B cell (primary cell): ENCODE measurements at regions not wholly inside any gene's neighbourhood (a gene's known extent, or its start where the extent isn't known, plus 50 kb on each side); places are given as distances from the start of the nearest gene placed in this dataset.

Source experiments
- ATAC-seq: fragments of 200-7000 bp; cut with Tn5 transposase; one replicate; pipeline ENCODE4 v1.10.0; 2021; ENCODE audit warnings: low read depth, mild to moderate bottlenecking, moderate number of reproducible peaks, moderate library complexity
- CTCF ChIA-PET: fragments of 350-600 bp; sonication (Branson Sonifier 250); formaldehyde crosslinking; loops from one replicate; lab custom pipeline; 2021; ENCODE audit warnings: antibody characterized with exemption, inconsistent platforms; lab: Charles Lee
- POLR2A ChIA-PET: fragments of 350-600 bp; sonication (Branson Sonifier 250); formaldehyde crosslinking; loops from one replicate; lab custom pipeline; 2021; ENCODE audit warnings: antibody characterized with exemption; lab: Charles Lee
- DNase-seq: peaks from one replicate; pipeline ENCODE4 v3.0.0; 2013
- H2AFZ ChIP-seq: 2 replicates; pipeline ENCODE4 v1.6.1; 2012; ENCODE audit warnings: mild to moderate bottlenecking, low read depth, low read length; ENCODE audit not compliant: insufficient read depth, poor library complexity, severe bottlenecking
- H3K27ac ChIP-seq, 2 donors: 1 replicate in 1 of 2; 2 replicates in 1 of 2; pipeline ENCODE4 v1.5.1; 2012 to 2013; ENCODE audit warnings: low read length in 2 of 2, mild to moderate bottlenecking in 2 of 2, moderate library complexity in 1 of 2
- H3K27me3 ChIP-seq, 4 experiments: fragments of 200-600 bp in 1 of 4; sonication (generic) in 1 of 4; replicated peaks in 1 of 4; 1 replicate in 2 of 4; 2 replicates in 2 of 4; pipeline versions ENCODE4 v1.6.1 to v1.7.0; 2013 to 2016; ENCODE audit warnings: low read length in 3 of 4, mild to moderate bottlenecking in 2 of 4, mixed read lengths in 1 of 4, moderate library complexity in 1 of 4; ENCODE audit not compliant: insufficient read depth in 4 of 4, control insufficient read depth in 3 of 4; ENCODE audit errors: control extremely low read depth in 1 of 4
- H3K36me3 ChIP-seq, 2 experiments: replicated peaks in 1 of 2; 1 replicate in 1 of 2; 2 replicates in 1 of 2; pipeline versions ENCODE4 v1.6.1 to v1.7.1; 2013; ENCODE audit warnings: low read length in 1 of 2; ENCODE audit not compliant: insufficient read depth in 2 of 2, control insufficient read depth in 1 of 2; ENCODE audit errors: control extremely low read depth in 1 of 2, extremely low read depth in 1 of 2
- H3K4me1 ChIP-seq, 2 donors: fragments of 200-600 bp in 1 of 2; sonication (generic) in 1 of 2; 1 replicate in 1 of 2; 2 replicates in 1 of 2; pipeline versions ENCODE4 v1.5.1 to v1.6.1; 2013 to 2017; ENCODE audit warnings: low read length in 2 of 2; ENCODE audit not compliant: control insufficient read depth in 2 of 2, insufficient read depth in 2 of 2
- H3K4me2 ChIP-seq: replicated peaks from 2 replicates; pipeline ENCODE3; 2012; ENCODE audit warnings: mild to moderate bottlenecking, low read depth, low read length; ENCODE audit not compliant: poor library complexity, severe bottlenecking
- H3K4me3 ChIP-seq, 5 experiments: fragments of 200-600 bp in 1 of 5; sonication (generic) in 1 of 5; 1 replicate in 3 of 5; 2 replicates in 2 of 5; pipeline versions ENCODE4 v1.5.1 to v1.7.0; 2011 to 2016; ENCODE audit warnings: low read length in 4 of 5, mild to moderate bottlenecking in 4 of 5, low read depth in 2 of 5, control low read depth in 1 of 5, moderate library complexity in 1 of 5; ENCODE audit not compliant: insufficient read depth in 1 of 5; ENCODE audit errors: control extremely low read depth in 1 of 5, extremely low read depth in 1 of 5
- H3K79me2 ChIP-seq: fragments of 200-600 bp; sonication (generic); one replicate; pipeline ENCODE4 v1.6.0; 2016; ENCODE audit warnings: low read length; ENCODE audit not compliant: control insufficient read depth, insufficient read depth
- H3K9ac ChIP-seq: fragments of 200-600 bp; sonication (generic); 2 replicates; pipeline ENCODE4 v1.6.1; 2017; ENCODE audit warnings: mild to moderate bottlenecking, low read length, moderate library complexity
- H3K9me3 ChIP-seq, 3 donors: one replicate each; pipeline versions ENCODE4 v1.6.1 to v1.7.1; 2013; ENCODE audit warnings: low read length in 2 of 3; ENCODE audit not compliant: control insufficient read depth in 2 of 3, insufficient read depth in 1 of 3; ENCODE audit errors: control extremely low read depth in 1 of 3
- H4K20me1 ChIP-seq: 2 replicates; pipeline ENCODE4 v1.6.0; 2012; ENCODE audit warnings: mild to moderate bottlenecking, low read length; ENCODE audit not compliant: insufficient read depth, control insufficient read depth, poor library complexity, severe bottlenecking
- H3K27ac Mint-ChIP-seq: one replicate; pipeline ENCODE4 v1.8.0; 2021; ENCODE audit warnings: mixed read lengths
- H3K27me3 Mint-ChIP-seq: one replicate; pipeline ENCODE4 v1.8.0; 2021; ENCODE audit warnings: mixed read lengths
- H3K4me1 Mint-ChIP-seq: one replicate; pipeline ENCODE4 v1.8.0; 2021; ENCODE audit warnings: mixed read lengths
- H3K4me3 Mint-ChIP-seq: one replicate; pipeline ENCODE4 v1.8.0; 2021; ENCODE audit warnings: mixed read lengths
- H3K9me3 Mint-ChIP-seq: one replicate; pipeline ENCODE4 v1.8.0; 2022; ENCODE audit warnings: mixed read lengths; ENCODE audit not compliant: insufficient read depth
- EZH2 ChIP-seq: IDR thresholded peaks from 2 replicates; pipeline ENCODE4 v1.6.1; 2012; ENCODE audit warnings: borderline replicate concordance, low read depth, mild to moderate bottlenecking, moderate library complexity, low read length; ENCODE audit not compliant: insufficient read depth, poor library complexity, severe bottlenecking
- WGBS: methylation state at CpG from one replicate; pipeline ENCODE4 v1.1.5; 2013; ENCODE audit warnings: missing lambda C conversion rate; ENCODE audit not compliant: insufficient coverage; 5-methylcytosine and 5-hydroxymethylcytosine counted together
- intact Hi-C: fragments of 100-400 bp; cut with micrococcal nuclease; formaldehyde crosslinking; loops from one replicate; pipeline ENCODE4 v1.10.0; 2022
- TF ChIP-seq, protein P1 (sequence below): fragments of 200-600 bp; IDR thresholded peaks from one replicate; pipeline ENCODE4 v1.8.0; 2022; ENCODE audit warnings: antibody characterized with exemption, mild to moderate bottlenecking

DNA sequence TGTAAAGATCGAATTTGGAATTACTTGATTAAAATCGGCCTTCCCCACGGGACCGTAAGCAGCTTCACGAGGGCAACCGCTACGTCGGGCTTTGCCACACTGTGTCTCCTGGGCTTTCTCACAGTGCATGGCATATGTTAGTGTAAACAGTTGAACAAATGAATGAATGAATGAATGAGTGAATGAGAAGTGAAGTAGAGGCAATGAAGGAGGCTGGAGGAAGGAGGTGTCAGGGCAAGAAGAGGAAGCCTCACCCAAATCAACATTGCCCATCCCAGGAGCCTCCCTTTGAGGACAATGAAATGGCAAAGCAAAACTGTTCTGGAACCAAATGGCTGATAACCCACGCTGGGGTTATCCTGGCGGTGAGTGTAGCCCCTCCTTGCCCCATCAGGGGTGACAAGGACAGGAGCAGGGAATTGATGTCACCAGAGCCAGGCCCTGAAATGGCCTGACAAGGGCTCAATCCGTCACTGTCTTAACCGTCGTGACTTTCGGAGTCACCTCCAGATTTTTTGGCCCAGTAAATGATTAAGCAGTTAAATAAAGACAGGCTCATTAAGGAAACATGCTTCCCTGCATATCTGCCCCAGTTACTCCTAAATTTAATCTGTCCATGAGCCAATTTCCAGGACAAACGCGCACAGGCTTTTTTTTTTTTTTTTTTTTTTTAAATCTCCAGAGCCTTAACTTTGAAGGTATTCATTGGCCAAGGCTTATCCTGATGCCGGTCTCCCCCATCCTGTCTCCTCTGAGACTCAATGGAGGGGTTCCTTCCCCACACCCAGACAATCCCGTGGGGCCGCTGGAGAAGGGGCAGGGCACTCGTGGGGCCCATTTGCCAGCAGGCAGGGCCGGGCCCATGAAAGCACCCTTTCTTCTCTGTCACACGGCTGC is 88.4 kb upstream of the BOD1 start:
- H3K9me3 ChIP-seq, result no peaks in the 10 kb centered on the region
- no peaks in the 10 kb centered on the region for H3K9me3 Mint-ChIP-seq
- peaks cover 0 to 6% (median 0%) of the 10 kb centered on the region in 4 experiments for H3K27me3 ChIP-seq
- peaks cover 17 to 22% of the 10 kb centered on the region in 2 donors for H3K4me1 ChIP-seq
- intact Hi-C loops, result loop anchor here (5.0 kb wide), 1 partner anchor 42 kb away; no protein-coding TSS in a partner anchor
- no peak for TF ChIP-seq EZH2
- TF ChIP-seq, protein P1, sequence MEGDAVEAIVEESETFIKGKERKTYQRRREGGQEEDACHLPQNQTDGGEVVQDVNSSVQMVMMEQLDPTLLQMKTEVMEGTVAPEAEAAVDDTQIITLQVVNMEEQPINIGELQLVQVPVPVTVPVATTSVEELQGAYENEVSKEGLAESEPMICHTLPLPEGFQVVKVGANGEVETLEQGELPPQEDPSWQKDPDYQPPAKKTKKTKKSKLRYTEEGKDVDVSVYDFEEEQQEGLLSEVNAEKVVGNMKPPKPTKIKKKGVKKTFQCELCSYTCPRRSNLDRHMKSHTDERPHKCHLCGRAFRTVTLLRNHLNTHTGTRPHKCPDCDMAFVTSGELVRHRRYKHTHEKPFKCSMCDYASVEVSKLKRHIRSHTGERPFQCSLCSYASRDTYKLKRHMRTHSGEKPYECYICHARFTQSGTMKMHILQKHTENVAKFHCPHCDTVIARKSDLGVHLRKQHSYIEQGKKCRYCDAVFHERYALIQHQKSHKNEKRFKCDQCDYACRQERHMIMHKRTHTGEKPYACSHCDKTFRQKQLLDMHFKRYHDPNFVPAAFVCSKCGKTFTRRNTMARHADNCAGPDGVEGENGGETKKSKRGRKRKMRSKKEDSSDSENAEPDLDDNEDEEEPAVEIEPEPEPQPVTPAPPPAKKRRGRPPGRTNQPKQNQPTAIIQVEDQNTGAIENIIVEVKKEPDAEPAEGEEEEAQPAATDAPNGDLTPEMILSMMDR, result no peak
- DNase-seq (no peak), ATAC-seq (no peak)
- H3K4me1 Mint-ChIP-seq, result peaks cover 35% of the 10 kb centered on the region
- H3K4me3 Mint-ChIP-seq, result no peak overlapping the region
- H4K20me1 ChIP-seq, result no peaks in the 10 kb centered on the region
- no peak overlapping the region for H2AFZ ChIP-seq
- no peaks in the 10 kb centered on the region for H3K27me3 Mint-ChIP-seq
- no peaks in the 10 kb centered on the region for H3K79me2 ChIP-seq
- no peak overlapping the region for H3K4me2 ChIP-seq
- CTCF ChIA-PET, result no interaction called here
- 95% methylated on average over 21 of the region's 22 CpGs for WGBS
- POLR2A ChIA-PET, result no interaction called here
- no peaks in the 10 kb centered on the region for H3K36me3 ChIP-seq
- peak overlapping the region; percentile 69 for H3K27ac Mint-ChIP-seq
- H3K9ac ChIP-seq, result no peak overlapping the region
- H3K27ac ChIP-seq, result no peak overlapping the region
- no peak overlapping the region for H3K4me3 ChIP-seq

DNA sequence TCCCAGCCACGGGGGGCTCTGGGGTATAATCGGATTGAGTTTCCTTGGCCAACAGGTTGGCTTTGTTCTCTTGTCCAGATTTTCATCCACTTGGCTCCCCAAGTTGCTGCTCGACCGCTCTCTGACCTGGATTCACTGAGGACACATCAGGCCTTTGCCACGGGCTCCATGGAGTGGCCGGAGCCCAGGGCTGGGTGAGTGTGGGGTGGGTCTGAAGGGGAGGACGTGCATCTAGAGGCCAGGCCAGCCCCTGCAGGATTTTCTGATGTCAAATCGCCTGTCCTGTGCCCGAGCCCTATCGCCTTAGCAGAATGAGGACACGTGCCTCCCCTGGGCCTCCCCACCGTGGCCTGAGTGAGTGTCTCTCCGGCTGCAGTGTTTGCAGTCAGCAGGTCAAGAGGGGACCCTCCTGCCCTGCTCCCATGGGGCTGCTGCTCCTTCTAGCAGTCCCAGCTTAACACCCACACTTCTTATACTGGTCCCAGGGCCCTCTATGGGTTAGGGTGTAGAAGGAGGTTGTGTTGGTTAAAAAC is 89.1 kb upstream of the BOD1 start:
- ChIA-PET CTCF (no interaction called here), POLR2A (no interaction called here)
- peaks cover 0 to 6% (median 0%) of the 10 kb centered on the region in 4 experiments for H3K27me3 ChIP-seq
- peaks cover 17 to 22% of the 10 kb centered on the region in 2 donors for H3K4me1 ChIP-seq
- no peak overlapping the region for H3K9ac ChIP-seq
- H3K36me3 ChIP-seq, result no peaks in the 10 kb centered on the region
- no peaks in the 10 kb centered on the region for H3K9me3 ChIP-seq
- no peak overlapping the region for H3K4me2 ChIP-seq
- H4K20me1 ChIP-seq, result no peaks in the 10 kb centered on the region
- DNase-seq (no peak), ATAC-seq (no peak)
- Mint-ChIP-seq H3K9me3 (no peaks in the 10 kb centered on the region), H3K27ac (no peak overlapping the region), H3K27me3 (no peaks in the 10 kb centered on the region), H3K4me3 (no peak overlapping the region), H3K4me1 (peaks cover 33% of the 10 kb centered on the region)
- H3K27ac ChIP-seq, result no peak overlapping the region
- intact Hi-C loops, result loop anchor here (5.0 kb wide), 1 partner anchor 42 kb away; no protein-coding TSS in a partner anchor
- no peak overlapping the region for H2AFZ ChIP-seq
- no peak overlapping the region for H3K4me3 ChIP-seq
- H3K79me2 ChIP-seq, result no peaks in the 10 kb centered on the region
- WGBS, result 95% methylated on average over 13 of the region's 13 CpGs
- TF ChIP-seq, protein P1, result no peak
- no peak for TF ChIP-seq EZH2
